ENCODE measurements at regions not wholly inside any gene's neighbourhood (a gene's known extent, or its start where the extent isn't known, plus 50 kb on each side); places are given as distances from the start of the nearest gene placed in this dataset.
"Not testable (repeated sequence)": the region's sequence is repeated elsewhere in the genome, so short reads cannot be mapped to it uniquely, and the experiment has no call there.

- no peak for DNase-seq (ENCODE audit: low read depth)
Observed at GRCh38 chr2:88860421-88861075, 169.1 kb downstream of the RPIA start.

GRCh38 chr2:88865801-88866371 lies 174.4 kb downstream of the RPIA start:
- DNase-seq (ENCODE audit: low read depth): no peak

GRCh38 chr2:88866756-88867155 lies 175.3 kb downstream of the RPIA start:
- DNase-seq (ENCODE audit: low read depth): no peak

- DNase-seq (ENCODE audit: low read depth): no peak
Observed at GRCh38 chr2:88868861-88869260, 177.4 kb downstream of the RPIA start.

GRCh38 chr2:88870267-88870839 lies 178.9 kb downstream of the RPIA start:
- no peak for DNase-seq (ENCODE audit: low read depth)

GRCh38 chr2:88871336-88871735 lies 179.9 kb downstream of the RPIA start:
- no peak for DNase-seq (ENCODE audit: low read depth)

GRCh38 chr2:88873620-88874019 lies 182.1 kb downstream of the RPIA start:
- DNase-seq (ENCODE audit: low read depth): no peak

GRCh38 chr2:88874063-88874657 lies 182.7 kb downstream of the RPIA start:
- peak; percentile 37 for DNase-seq (ENCODE audit: low read depth)

- DNase-seq (ENCODE audit: low read depth): no peak
Observed at GRCh38 chr2:88875736-88876135, 184.3 kb downstream of the RPIA start.

- peak; percentile 28 for DNase-seq (ENCODE audit: low read depth)
Observed at GRCh38 chr2:88880441-88880953, 189.0 kb downstream of the RPIA start.

- DNase-seq (ENCODE audit: low read depth): no peak
Observed at GRCh38 chr2:88885275-88885674, 193.8 kb downstream of the RPIA start.

- no peak for DNase-seq (ENCODE audit: low read depth)
Observed at GRCh38 chr2:88885679-88886416, 194.4 kb downstream of the RPIA start.

GRCh38 chr2:88887466-88887865 lies 196.0 kb downstream of the RPIA start:
- DNase-seq (ENCODE audit: low read depth): not testable (repeated sequence)

- DNase-seq (ENCODE audit: low read depth): no peak
Observed at GRCh38 chr2:88892207-88892606, 200.7 kb downstream of the RPIA start.

GRCh38 chr2:88892788-88893187 lies 201.3 kb downstream of the RPIA start:
- no peak for DNase-seq (ENCODE audit: low read depth)

GRCh38 chr2:88896971-88897370 lies 205.5 kb downstream of the RPIA start:
- DNase-seq (ENCODE audit: low read depth): no peak

GRCh38 chr2:88897715-88898114 lies 206.2 kb downstream of the RPIA start:
- DNase-seq (ENCODE audit: low read depth): no peak

GRCh38 chr2:88903749-88904353 lies 212.4 kb downstream of the RPIA start:
- peak; percentile 1 for DNase-seq (ENCODE audit: low read depth)

GRCh38 chr2:88913280-88913679 lies 221.8 kb downstream of the RPIA start:
- DNase-seq (ENCODE audit: low read depth): no peak

GRCh38 chr2:88919087-88919738 lies 227.7 kb downstream of the RPIA start:
- DNase-seq (ENCODE audit: low read depth): no peak

GRCh38 chr2:88920399-88920798 lies 228.9 kb downstream of the RPIA start:
- DNase-seq (ENCODE audit: low read depth): not testable (repeated sequence)
